ENCODE measurements at regions not wholly inside any gene's neighbourhood (a gene's known extent, or its start where the extent isn't known, plus 50 kb on each side); places are given as distances from the start of the nearest gene placed in this dataset.
"Not testable (repeated sequence)": the region's sequence is repeated elsewhere in the genome, so short reads cannot be mapped to it uniquely, and the experiment has no call there.

DNA sequence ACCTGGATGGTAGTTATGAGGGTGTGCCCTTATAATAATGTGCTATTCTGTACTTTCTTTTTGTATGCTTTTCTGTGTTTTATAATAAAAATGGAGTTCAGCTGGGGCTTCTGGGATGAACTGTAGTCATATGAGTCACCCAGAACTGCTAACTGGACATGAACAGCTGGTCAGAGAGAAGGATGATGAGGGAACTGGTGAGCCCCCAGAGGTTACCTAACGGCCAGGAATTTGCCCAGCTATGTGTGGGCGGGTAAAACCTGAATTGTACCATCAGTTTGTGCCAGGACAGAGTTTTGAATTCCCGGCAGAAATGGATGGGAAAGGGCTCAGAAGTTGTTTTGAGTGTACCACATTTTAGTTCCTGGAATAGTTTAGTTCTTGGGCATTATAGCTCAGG is 138.0 kb upstream of the USP9X start:
- H3K27me3 ChIP-seq (ENCODE audit: insufficient read depth, low read length), result no peaks in the 10 kb centered on the region
- no peak overlapping the region for H2AFZ ChIP-seq (ENCODE audit: low read length)
- TF ChIP-seq, protein P1, sequence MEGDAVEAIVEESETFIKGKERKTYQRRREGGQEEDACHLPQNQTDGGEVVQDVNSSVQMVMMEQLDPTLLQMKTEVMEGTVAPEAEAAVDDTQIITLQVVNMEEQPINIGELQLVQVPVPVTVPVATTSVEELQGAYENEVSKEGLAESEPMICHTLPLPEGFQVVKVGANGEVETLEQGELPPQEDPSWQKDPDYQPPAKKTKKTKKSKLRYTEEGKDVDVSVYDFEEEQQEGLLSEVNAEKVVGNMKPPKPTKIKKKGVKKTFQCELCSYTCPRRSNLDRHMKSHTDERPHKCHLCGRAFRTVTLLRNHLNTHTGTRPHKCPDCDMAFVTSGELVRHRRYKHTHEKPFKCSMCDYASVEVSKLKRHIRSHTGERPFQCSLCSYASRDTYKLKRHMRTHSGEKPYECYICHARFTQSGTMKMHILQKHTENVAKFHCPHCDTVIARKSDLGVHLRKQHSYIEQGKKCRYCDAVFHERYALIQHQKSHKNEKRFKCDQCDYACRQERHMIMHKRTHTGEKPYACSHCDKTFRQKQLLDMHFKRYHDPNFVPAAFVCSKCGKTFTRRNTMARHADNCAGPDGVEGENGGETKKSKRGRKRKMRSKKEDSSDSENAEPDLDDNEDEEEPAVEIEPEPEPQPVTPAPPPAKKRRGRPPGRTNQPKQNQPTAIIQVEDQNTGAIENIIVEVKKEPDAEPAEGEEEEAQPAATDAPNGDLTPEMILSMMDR (IDR thresholded peaks at IDR 0.05; ENCODE audit: low read length), result no peak
- no peak for TF ChIP-seq EZH2 (IDR thresholded peaks at IDR 0.05; ENCODE audit: borderline replicate concordance, low read length)

DNA sequence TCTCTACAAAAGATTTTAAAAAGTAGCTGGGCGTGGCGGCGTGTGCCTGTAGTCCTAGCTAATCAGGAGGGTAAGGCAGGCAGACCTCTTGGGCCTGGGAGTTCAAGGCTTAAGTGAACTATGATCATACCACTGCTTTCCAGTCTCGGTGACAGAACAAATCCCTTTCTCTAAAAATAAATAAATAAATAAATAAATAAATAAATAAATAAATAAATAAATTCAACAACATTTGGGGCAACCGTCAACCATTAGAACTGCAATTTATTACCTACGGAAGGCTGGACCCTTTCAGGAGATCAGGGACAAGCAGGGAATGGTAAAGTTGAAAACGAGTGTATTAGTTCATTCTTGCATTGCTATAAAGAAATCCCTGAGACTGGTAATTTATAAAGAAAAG is 136.2 kb upstream of the USP9X start:
- TF ChIP-seq, protein P1 (IDR thresholded peaks at IDR 0.05; ENCODE audit: low read length), result no peak
- no peak for TF ChIP-seq EZH2 (IDR thresholded peaks at IDR 0.05; ENCODE audit: borderline replicate concordance, low read length)
- Histone ChIP-seq H3F3A (ENCODE audit: insufficient read depth, low read length) (no peaks in the 10 kb centered on the region), H3K36me3 (ENCODE audit: insufficient read depth, low read length) (no peaks in the 10 kb centered on the region)

More for the DNA sequence above, 138.0 kb upstream of the USP9X start:
- no peak overlapping the region for H3K27ac ChIP-seq (ENCODE audit: low read depth, low read length, poor library complexity, severe bottlenecking)
- H3K4me2 ChIP-seq (ENCODE audit: low read length), result no peak overlapping the region
- no peaks in the 10 kb centered on the region for H4K20me1 ChIP-seq (ENCODE audit: insufficient read depth, low read length)
- no peak overlapping the region for H3K4me3 ChIP-seq (ENCODE audit: low read depth, low read length, poor library complexity, severe bottlenecking)
- H3K9me2 ChIP-seq (ENCODE audit: low read depth, low read length), result no peaks in the 10 kb centered on the region
- H3K9me3 ChIP-seq (ENCODE audit: low read length), result no peaks in the 10 kb centered on the region
- no peak overlapping the region for H3K9ac ChIP-seq (ENCODE audit: low read length)
- no peaks in the 10 kb centered on the region for H3K79me2 ChIP-seq (ENCODE audit: insufficient read depth, low read length)
- H3K4me1 ChIP-seq (ENCODE audit: insufficient read depth, low read length, severe bottlenecking), result no peaks in the 10 kb centered on the region
- H3K36me3 ChIP-seq (ENCODE audit: insufficient read depth, low read length), result no peaks in the 10 kb centered on the region
- no peaks in the 10 kb centered on the region for H3F3A ChIP-seq (ENCODE audit: insufficient read depth, low read length)

DNA sequence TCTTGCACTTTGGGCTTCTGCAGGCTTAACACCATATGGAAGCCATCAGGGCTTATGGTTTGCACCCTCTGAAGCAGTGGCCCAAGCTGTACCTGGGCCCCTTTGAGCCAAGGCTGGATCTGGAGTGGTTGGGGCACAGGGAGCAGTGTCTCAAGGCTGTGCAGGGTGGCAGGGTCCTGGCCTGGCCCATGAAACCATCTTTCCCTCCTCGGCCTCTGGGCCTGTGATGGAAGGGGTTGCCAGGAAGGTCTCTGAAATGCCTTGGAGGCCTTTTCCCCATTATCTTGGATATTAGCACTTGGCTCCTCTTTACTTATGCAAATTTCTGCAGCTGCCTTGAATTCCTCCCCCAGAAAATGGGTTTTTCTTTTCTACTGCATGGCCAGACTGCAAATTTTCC is 134.7 kb upstream of the USP9X start:
- Histone ChIP-seq H3K36me3 (ENCODE audit: insufficient read depth, low read length) (no peaks in the 10 kb centered on the region), H3K9me2 (ENCODE audit: low read depth, low read length) (no peaks in the 10 kb centered on the region), H2AFZ (ENCODE audit: low read length) (no peak overlapping the region), H3K9ac (ENCODE audit: low read length) (no peak overlapping the region), H3K4me2 (ENCODE audit: low read length) (no peak overlapping the region), H4K20me1 (ENCODE audit: insufficient read depth, low read length) (no peaks in the 10 kb centered on the region), H3K4me1 (ENCODE audit: insufficient read depth, low read length, severe bottlenecking) (no peaks in the 10 kb centered on the region), H3K9me3 (ENCODE audit: low read length) (no peaks in the 10 kb centered on the region), H3K27me3 (ENCODE audit: insufficient read depth, low read length) (no peaks in the 10 kb centered on the region), H3K4me3 (ENCODE audit: low read depth, low read length, poor library complexity, severe bottlenecking) (no peak overlapping the region), H3K27ac (ENCODE audit: low read depth, low read length, poor library complexity, severe bottlenecking) (no peak overlapping the region), H3K79me2 (ENCODE audit: insufficient read depth, low read length) (no peaks in the 10 kb centered on the region), H3F3A (ENCODE audit: insufficient read depth, low read length) (no peaks in the 10 kb centered on the region)
- no peak for TF ChIP-seq EZH2 (IDR thresholded peaks at IDR 0.05; ENCODE audit: borderline replicate concordance, low read length)
- TF ChIP-seq, protein P1 (IDR thresholded peaks at IDR 0.05; ENCODE audit: low read length), result no peak

More for the DNA sequence above, 136.2 kb upstream of the USP9X start:
- no peak overlapping the region for H3K4me3 ChIP-seq (ENCODE audit: low read depth, low read length, poor library complexity, severe bottlenecking)
- H3K9ac ChIP-seq (ENCODE audit: low read length), result no peak overlapping the region
- no peaks in the 10 kb centered on the region for H3K79me2 ChIP-seq (ENCODE audit: insufficient read depth, low read length)
- no peak overlapping the region for H3K27ac ChIP-seq (ENCODE audit: low read depth, low read length, poor library complexity, severe bottlenecking)
- no peak overlapping the region for H2AFZ ChIP-seq (ENCODE audit: low read length)
- no peaks in the 10 kb centered on the region for H4K20me1 ChIP-seq (ENCODE audit: insufficient read depth, low read length)
- H3K4me1 ChIP-seq (ENCODE audit: insufficient read depth, low read length, severe bottlenecking), result no peaks in the 10 kb centered on the region
- no peak overlapping the region for H3K4me2 ChIP-seq (ENCODE audit: low read length)
- H3K9me3 ChIP-seq (ENCODE audit: low read length), result no peaks in the 10 kb centered on the region
- no peaks in the 10 kb centered on the region for H3K9me2 ChIP-seq (ENCODE audit: low read depth, low read length)
- H3K27me3 ChIP-seq (ENCODE audit: insufficient read depth, low read length), result no peaks in the 10 kb centered on the region

DNA sequence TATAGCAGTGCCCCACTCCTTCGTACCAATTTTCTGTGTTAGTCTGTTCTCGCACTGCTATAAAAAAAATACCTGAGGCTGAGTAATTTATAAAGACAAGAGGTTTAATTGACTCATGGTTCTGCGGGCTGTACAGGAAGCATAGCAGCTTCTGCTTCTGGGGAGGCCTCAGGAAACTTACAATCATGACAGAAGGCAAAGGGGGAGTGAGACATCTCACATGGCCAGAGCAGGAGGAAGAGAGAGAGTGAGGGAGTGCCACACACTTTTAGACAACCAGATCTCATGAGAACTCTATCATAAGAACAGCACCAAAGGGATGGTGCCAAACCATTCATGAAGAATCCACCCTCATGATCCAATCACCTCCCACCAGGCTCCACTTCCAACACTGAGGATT is 133.8 kb upstream of the USP9X start:
- H3K4me3 ChIP-seq (ENCODE audit: low read depth, low read length, poor library complexity, severe bottlenecking); H3K4me2 ChIP-seq (ENCODE audit: low read length); H2AFZ ChIP-seq (ENCODE audit: low read length); H3K27me3 ChIP-seq (ENCODE audit: insufficient read depth, low read length); H3F3A ChIP-seq (ENCODE audit: insufficient read depth, low read length); H3K9ac ChIP-seq (ENCODE audit: low read length); H4K20me1 ChIP-seq (ENCODE audit: insufficient read depth, low read length); H3K9me3 ChIP-seq (ENCODE audit: low read length); H3K36me3 ChIP-seq (ENCODE audit: insufficient read depth, low read length); H3K27ac ChIP-seq (ENCODE audit: low read depth, low read length, poor library complexity, severe bottlenecking); H3K9me2 ChIP-seq (ENCODE audit: low read depth, low read length); H3K4me1 ChIP-seq (ENCODE audit: insufficient read depth, low read length, severe bottlenecking); H3K79me2 ChIP-seq (ENCODE audit: insufficient read depth, low read length): not testable (repeated sequence)
